ENCODE measurements at regions not wholly inside any gene's neighbourhood (a gene's known extent, or its start where the extent isn't known, plus 50 kb on each side); places are given as distances from the start of the nearest gene placed in this dataset.
"Not testable (repeated sequence)": the region's sequence is repeated elsewhere in the genome, so short reads cannot be mapped to it uniquely, and the experiment has no call there.

DNA sequence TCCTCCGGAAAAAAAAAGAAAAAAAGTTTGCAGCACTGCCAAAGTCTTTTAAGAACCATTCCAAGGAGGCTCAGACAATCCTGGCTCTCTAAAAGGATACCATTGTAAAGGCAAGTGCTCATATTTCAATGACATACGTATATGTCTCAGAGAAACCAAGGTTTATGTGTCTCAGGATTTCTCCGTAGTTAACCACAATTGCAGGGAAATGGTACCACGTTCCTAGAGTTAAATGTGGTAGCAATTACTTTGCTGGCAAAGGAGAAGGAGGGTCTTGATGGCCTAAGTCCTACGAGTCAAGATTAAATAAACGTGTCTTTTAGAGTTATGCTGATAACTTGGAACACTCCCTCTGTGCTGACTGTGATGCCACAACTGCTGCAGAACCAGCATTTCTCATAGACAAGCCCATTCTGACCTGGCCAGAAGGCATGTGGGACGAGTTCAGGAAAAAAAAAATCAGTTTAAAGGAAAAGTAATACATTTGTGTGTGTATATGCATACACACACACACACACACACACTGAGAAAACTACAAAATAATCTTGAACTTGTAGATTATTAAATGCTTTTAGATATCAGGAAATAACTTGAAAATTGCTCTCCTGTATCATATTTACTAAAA lies 245.9 kb downstream of the FGFR2 start:
- no peak for DNase-seq

- DNase-seq: no peak
Observed at GRCh38 chr10:121355161-121355560, 243.1 kb downstream of the FGFR2 start.

DNA sequence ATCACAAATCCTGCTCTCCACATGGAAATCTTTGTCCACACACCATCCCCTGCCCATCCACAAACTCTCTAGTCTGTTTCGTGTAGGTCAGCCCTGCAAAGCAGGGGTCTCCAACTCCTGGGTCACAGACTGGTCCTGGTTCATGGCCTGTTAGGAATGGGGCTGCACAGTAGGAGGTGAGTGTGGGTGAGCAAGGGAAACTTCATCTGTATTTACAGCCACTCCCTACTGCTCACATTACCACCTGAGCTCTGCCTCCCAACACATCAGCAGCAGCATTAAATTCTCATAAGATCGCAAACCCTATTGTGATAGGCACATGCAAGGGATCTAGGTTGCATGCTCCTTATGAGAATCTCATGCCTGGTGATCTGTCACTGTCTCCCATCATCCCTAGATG lies 242.1 kb downstream of the FGFR2 start:
- DNase-seq: no peak

DNA sequence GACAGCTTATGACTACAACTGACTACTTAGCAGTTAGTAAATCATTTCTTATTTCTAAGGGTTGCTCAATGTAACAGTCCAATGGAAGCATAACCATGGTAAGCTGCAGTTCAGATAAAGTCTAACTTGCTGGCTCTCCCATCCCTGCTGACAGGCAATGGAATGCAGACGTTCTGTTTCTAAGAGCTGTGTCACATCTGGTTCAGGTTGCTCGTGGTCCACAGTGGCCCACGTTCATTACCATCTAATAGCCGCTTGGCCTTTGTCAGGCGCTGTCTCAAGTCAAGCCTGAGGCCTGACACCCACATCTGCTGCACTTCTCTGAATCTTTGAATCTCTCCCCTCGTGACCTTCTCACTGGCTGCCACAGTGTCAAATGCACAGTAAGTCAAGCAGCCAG lies 240.8 kb downstream of the FGFR2 start:
- no peak for DNase-seq

DNA sequence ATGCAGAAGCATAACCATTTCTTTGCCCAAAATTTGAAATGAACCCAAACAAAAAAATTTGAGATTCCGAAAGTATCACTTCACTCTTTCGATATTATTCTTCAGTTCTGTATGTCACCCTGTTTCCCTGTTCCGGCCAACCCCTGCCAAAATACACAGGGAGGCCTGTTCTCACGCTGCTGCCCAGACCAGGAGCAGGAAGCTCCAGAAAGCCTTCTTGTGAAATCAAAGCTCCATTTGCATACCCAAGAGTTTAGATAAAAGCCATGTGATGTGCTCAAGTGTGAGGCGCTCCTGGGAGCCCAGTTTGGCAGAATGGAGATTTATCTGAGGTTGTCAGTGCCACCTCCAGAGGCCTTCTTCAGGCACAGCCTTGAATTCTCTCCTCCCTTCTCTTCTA lies 236.2 kb downstream of the FGFR2 start:
- DNase-seq: no peak

- no peak for DNase-seq
Observed at GRCh38 chr10:121365566-121365965, 232.7 kb downstream of the FGFR2 start.

GRCh38 chr10:121368347-121369025 lies 229.8 kb downstream of the FGFR2 start:
- DNase-seq: no peak

DNA sequence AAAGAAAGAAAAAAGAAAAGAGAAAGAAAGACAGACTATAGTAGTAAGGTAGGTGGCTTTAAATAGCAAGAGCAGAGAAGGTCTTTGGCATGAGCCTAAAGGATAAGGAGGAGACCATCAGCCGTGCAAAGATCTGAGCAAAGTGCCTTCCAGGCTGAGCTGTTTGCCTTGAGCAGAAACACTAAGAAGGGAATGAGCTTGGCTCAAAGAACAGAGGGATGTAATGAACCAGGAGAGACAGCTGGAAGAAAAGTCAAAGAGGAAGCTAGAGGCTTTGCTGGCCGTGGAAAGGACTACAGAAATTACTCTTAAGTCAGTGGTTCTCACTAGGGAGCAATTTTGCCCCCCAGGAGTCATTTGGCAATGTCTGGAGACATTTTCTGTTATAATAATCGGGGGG lies 228.6 kb downstream of the FGFR2 start:
- no peak for DNase-seq

DNA sequence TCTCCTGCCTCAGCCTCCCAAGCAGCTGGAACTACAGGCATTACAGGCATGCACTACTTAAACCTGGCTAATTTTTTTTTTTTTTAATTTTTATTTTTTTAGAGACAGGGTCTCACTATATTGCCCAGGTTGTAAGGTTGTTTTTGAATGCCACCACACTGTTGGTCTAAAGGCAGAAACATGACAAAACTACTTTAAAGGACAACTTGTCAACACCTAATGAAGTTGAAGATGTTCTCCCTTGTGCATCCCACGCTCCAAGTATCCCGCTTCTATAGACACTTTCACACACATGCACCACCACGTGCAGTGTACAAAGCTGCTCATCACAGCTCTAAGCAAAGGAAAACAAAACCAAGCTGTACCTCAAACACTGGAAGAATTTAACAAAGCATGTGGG lies 226.4 kb downstream of the FGFR2 start:
- no peak for DNase-seq

DNA sequence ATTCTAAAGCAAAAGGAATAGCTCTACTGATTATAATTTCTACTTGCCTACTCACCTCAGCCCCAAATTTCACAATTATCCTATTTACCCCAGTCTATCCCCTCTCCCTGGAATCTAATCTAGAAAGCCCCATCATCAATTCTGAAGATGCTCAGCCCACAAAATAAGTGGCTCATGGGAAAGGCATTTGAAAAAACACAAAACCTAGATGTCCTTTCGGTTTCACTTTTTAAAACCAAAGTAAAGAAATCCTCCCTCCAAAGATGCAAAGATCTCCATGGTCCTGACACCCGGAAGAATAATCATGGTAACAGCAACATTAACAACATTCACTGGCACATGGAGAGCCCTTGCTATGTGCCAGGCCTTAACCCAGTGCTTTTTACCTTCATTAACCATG lies 224.8 kb downstream of the FGFR2 start:
- DNase-seq: no peak

DNA sequence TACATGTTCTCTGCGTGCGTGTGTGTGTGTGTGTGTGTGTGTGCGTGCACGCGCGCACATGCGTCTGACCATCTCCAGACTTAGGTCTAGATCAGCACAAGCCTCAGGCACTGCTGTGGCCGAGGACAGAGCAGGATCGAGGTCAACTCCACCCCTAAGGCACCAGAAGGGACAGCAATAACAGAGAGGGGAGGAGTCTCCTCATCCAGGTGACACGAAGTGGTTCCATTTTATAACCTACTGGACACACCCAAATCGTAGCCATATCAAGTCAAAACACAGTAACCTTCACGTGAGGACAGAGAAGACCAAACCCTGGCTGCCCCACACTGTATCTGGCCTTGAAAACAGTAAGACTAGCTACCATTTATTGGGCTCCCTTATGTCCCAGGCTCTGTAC lies 224.1 kb downstream of the FGFR2 start:
- DNase-seq: no peak

DNA sequence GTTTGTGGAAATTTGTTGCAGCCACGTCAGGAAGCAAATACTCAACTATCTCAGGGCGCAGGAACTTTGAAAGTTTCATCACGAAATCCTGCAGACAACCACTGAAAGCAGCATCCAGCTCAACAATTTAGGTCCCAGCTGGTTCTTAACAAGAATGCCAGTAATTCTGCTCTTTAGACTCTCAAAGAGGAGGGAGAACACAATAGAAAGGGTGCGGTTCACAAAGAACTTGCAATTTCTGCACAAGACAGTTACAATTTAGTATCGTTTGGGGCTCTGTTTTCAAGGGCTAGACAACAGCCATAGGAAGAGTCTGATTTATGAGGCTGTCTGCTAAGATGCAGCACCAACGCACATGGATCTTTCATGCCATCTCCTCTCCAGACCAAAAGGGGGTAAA lies 223.1 kb downstream of the FGFR2 start:
- no peak for DNase-seq

GRCh38 chr10:121378251-121378801 lies 219.9 kb downstream of the FGFR2 start:
- DNase-seq: no peak

DNA sequence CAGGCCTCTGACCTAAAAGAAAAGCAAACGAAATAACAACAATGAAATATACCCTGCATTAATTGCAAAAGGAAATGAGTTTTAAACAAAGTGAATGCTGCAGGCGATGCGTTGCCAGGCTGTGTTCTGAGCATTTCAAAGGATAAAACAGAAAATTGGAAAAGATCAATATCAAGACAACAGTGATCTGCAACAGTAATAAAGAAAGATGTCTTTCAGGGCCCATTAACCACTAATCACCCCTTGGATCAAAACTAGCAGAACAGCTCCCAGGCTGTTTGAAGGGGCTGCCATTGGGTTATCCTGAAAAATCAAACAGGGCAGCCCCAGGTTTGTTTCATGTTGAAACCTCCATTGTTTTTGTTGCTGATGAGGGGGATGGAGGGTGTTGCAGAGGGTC lies 219.2 kb downstream of the FGFR2 start:
- no peak for DNase-seq

- DNase-seq: no peak
Observed at GRCh38 chr10:121380211-121380610, 218.0 kb downstream of the FGFR2 start.

DNA sequence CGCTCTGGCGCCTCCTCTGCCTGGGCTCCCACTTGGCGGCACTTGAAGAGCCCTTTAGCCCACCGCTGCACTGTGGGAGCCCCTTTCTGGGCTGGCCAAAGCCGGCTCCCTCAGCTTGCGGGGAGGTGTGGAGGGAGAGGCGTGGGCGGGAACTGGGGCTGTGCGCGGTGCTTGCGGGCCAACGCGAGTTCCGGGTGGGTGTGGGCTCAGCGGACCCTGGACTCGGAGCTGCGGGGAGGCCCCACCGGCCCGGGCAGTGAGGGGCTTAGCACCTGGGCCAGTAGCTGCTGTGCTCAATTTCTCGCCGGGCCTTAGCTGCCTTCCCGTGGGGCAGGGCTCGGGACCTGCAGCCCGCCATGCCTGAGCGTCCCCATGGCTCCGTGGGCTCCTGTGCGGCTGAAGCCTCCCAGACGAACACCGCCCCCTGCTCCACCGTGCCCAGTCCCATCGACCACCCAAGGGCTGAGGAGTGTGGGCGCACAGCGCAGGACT lies 216.2 kb downstream of the FGFR2 start:
- not testable (repeated sequence) for DNase-seq

DNA sequence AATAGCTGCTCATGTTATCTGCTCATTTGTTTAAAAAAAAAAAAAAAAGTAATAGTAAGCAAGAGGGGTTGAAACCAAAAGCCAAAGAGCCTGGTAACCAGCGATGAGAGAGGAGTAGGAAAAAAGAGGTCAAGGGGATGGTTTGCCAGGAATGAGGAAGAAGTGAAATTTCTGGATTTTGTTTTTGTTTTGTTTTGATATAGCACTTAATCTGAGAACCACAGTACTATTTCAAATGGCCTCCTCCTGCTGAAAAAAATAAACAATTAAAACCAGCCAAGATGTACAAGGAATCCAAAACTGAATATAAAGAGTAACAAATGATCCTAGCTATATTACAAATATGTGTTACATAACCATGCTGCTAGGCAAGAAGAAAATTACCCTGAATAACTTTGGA lies 213.1 kb downstream of the FGFR2 start:
- DNase-seq: no peak

DNA sequence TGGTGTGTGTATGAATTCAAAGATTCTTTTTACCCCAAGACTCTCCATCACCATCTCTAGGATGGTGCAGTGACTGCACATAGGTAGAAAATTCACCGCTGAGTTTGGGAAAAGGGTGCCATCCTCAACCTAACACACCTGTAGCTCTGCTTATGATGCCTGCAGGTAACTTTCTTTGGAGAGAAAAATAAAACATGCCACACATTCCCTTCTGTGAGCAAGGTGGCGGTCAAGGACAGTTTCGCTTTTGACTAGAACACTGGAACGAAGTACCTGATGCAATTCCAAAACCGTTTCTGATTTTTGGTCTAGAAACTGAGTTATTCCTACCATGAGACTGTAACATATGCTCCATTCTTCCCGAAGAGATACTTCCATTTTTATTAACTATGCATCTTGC lies 205.6 kb downstream of the FGFR2 start:
- no peak for DNase-seq

DNA sequence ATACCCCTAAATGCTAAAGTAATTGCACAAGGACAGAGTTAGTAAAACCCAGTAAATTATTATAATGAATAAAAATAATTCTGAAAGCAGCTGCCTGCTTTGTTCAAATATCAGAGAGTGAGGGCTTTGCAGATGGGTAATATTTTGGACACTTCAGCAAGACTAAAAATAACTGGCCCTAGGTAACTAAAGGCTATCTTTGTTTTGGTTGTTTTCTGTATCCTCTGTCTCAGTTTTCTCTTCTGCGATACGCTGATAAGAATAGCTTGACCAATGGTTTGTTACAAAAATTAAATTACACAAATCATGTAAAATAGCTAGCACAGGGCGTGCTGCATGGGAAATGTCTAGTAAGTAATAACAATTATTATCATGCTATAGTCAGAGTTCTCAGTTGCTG lies 204.7 kb downstream of the FGFR2 start:
- DNase-seq: no peak

GRCh38 chr10:121400507-121400906 lies 197.7 kb downstream of the FGFR2 start:
- not testable (repeated sequence) for DNase-seq

GRCh38 chr10:121403527-121403926 lies 194.7 kb downstream of the FGFR2 start:
- no peak for DNase-seq

DNA sequence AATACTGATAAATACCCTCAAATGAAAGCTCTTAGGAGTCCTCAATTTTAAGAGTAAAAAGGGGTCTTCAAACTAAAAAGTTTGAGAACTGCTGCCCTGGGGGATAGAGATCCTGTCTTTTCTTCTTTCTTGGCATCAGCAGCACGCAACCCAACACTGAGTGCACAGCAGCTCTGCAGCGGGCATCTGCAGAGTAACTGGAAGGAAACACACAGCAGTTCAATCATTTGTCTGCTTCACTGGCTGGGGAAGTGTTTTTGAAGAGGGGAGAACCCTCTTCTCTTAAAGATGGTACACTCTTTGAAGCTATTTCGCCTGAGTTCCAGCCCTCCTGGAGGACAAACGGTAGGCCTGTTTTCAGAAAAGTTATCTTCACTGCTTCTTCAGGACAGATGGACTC lies 193.6 kb downstream of the FGFR2 start:
- no peak for DNase-seq

DNA sequence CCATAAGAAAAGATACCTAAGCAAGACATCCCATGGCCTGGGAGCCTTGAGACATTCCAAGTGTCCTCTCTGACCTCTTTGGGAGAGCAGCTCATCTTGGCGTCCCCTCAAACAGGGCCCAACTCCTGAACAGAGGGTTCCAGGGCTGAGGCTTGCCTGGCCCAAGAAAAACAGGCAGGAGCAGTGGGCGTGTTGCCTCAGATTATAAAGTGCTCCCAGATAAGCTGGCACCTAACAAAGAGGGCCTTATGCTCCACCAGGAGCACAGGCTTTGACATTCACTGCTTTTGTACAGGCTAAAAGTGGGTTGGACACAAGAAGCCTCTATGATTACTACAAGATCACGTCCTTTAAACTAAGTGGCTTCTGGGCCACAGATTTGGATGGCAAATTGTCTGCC lies 193.1 kb downstream of the FGFR2 start:
- no peak for DNase-seq

DNA sequence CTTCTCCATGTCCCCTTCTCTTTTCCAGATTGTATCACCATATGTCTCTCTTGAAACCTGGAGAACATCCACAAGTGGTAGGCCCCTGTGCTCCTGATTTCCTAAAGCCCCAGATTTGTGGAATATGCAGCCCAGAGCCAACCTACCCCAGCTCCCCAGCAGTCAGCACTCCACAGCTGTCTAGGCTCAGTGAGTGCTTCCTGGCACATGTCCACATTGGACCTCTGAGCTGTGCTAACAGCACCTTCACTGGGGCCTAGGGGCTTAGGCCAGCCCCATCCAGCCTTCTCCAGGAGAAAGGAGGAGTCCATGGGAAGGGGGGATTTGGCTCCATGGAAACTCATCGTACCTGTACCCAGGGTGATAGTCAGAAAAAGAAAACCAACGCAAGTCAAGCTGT lies 192.7 kb downstream of the FGFR2 start:
- DNase-seq: no peak

- no peak for DNase-seq
Observed at GRCh38 chr10:121405953-121406352, 192.3 kb downstream of the FGFR2 start.

Measured in NCI-H1105 treated with DMSO at 0.1 percent for 48 hours (cell line).